G401.6 (cell line): ENCODE measurements at regions not wholly inside any gene's neighbourhood (a gene's known extent, or its start where the extent isn't known, plus 50 kb on each side); places are given as distances from the start of the nearest gene placed in this dataset.
"Not testable (repeated sequence)": the region's sequence is repeated elsewhere in the genome, so short reads cannot be mapped to it uniquely, and the experiment has no call there.

Experiments
- FAIRE-seq: peaks from 2 replicates; lab custom pipeline; 2012; peaks lifted over from hg19 to GRCh38; lab: Jason Lieb, UNC

DNA sequence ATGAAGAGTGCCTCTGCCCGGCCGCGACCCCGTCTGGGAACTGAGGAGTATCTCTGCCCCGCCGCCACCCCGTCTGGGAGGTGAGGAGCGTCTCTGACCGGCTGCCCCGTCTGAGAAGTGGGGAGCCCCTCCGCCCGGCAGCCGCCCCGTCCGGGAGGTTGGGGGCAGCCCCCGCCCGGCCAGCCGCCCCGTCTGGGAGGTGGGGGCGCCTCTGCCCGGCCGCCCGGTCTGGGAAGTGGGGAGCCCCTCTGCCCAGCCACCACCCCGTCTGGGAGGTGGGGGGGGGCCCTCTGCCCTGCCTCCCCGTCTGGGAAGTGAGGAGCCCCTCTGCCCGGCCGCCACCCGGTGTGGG, 1251.9 kb downstream of the BRINP3 start:
- FAIRE-seq: not testable (repeated sequence)

DNA sequence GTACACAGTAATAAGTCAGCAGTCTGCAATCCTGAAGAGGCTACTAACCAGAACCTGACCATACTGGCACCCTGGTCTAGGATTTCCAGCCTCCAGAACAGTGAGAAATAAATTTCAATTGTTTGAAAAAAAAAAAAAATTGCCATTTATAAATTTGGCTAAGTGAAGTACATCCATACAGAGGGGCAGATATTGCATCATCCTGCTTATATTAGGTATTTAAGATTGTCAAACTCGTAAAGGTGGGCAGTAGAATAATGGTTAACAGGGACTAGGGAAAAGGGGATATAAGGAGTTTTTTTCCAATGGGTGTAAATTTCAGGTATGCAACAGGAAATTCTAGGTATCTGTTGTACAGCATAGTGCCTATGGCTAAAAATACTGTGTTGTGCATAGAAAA, 1250.9 kb downstream of the BRINP3 start:
- FAIRE-seq: no peak

DNA sequence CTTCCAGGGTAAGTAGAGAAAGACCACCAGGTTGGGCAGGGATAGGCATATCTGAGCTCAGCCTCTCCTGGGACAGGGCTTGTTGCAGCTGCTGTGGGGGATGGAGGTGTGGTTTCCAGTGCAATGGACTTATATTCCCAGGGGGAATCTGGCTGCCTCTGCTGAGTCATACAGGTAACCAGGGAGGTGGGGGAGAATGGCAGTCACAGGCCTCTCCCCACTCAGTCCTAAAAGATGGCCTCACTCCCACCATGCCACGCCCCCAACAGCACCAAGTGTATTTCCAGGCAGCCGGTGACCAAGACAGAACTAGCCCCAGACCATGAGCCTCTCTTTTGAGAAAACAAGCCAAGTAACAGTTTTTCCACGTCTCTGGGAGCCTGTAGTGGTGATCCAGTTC, 1240.7 kb downstream of the BRINP3 start:
- no peak for FAIRE-seq

DNA sequence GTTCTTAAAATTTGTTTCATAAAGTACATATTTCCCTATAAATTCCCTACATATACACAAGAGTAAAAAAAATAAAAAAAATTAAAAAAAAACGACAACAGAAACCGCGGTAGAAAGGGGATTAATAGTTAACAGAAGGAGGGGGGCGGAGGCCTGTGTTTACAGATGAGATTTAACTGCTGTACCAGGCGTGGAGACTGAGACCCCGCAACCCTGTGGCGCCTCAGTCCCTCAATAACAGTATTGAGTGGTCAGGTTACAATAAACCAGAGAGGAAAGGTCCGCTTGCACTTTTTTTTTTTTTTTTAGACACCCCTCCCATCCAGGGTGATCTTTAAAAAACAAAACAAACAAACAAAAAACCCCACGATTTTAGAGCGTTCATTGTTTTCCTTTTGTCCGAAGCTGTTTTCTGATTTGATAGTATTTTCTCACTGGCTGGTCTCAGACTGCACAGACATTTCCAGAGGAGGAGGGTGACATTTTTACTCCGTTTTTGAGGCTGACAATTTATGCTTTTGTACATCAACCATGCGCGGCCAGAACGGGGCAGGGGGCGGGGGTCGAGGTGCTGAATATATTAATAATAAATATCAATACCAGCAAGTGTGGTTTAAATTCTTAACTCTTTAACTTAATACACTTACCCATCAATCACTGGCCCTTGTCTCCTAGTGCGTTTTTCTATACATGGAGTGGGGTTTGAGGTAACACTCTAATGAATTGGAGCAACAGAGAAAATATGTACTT, 1223.9 kb downstream of the BRINP3 start:
- no peak for FAIRE-seq

DNA sequence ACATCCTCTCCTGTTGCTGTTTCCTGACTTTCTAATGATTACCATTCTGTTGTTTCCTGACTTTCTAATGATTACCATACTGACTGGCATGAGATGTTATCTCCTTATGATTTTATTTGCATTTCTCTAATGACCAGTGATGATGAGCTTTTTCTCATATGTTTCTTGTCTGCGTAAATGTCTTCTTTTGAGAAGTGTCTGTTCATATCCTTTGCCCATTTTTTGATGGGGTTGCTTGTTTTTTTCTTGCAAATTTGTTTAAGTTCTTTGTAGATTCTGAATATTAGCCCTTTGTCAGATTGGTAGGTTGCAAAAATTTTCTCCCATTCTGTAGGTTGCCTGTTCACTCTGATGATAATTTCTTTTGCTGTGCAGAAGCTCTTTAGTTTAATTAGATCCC, 1216.5 kb downstream of the BRINP3 start:
- FAIRE-seq: not testable (repeated sequence)

DNA sequence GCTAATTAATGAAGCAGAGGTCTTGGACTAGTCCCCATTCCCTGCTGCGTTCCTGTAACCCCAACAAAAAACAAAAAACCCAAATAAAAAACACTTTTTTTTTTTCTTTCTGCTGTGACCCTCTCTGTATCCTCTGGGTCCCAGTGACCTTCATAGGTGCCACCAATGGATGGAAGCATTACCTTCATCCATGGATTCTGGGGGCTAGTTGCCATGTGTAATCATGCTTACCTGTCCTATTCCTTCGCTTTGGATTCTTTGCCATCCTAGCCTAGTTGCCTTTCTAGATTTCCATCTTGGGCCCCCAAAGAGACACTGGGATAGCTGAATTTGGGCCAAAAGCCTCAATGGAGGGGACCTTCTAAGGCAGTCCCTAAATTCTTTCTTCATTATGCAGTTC, 1208.7 kb downstream of the BRINP3 start:
- no peak for FAIRE-seq

DNA sequence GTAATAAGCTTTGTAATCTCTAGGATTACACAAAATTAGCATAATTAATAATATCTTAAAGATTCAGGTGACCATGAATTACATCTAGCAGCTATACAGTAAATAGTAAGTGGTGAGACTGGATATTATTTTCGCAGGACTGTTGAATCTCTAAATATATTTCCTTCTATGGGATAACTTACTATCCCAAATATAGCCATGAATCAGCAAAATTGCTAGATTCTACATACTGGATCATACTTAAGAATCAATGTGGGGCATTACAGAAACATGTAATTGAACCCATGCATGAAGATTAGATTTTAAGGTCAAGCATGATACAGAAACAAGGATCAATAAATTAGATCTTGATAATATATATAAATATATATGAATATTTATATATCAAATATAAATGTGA, 1203.4 kb downstream of the BRINP3 start:
- FAIRE-seq: no peak

DNA sequence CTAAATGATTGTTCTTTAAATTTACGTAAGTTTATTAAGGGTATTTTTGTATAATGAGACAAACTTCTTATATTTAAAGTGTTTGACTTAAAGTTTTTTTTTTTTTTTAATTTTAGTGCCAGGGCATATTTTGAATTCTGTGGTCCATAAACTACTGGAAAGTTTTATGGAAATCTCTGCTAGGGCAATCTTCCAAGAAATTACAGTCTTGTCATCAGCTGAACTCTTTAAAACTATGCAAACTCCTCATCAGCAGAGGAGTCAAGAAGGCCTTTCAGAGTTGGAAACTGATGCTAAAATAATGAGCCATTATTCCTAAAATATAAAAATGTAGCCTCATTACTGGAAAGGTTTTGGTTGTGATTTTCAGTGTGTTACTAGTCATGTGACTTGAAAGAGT, 1201.9 kb downstream of the BRINP3 start:
- FAIRE-seq: no peak

DNA sequence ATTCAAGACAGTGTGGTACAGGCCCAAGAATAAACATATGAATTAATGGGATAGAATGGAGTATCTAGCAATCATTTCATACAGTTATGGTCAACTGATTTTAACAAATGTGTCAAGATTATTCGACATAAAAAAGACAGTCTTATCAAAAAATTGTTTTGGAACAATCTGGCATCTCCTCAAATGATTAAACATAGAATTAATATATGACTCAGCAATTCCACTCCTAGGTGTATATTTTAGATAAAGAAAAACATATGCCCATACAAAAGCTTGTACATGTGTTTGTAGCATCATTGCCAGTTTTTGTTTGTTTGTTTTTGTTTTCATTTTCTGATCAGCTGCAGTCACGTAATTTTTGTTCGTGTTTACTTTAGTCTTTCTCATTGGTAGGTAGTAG, 1188.3 kb downstream of the BRINP3 start:
- no peak for FAIRE-seq

DNA sequence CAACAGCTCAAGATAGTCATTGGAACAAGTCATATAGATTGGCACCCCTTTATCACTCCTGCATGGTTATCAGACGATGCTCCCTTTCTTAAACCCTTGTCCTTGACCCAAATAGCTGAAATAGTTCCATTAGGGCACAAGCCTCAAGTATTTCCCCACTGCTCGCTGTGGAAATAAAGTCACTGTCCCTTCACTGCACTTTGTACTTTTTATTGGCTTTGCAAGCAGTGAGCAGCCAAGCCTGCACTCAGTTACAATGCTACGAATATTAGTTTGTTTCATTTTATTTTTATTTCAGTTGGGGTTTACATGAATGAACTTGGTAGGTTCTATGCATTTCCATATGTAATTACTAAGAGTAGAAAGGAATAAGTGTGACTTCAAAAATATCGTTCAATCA, 1176.4 kb downstream of the BRINP3 start:
- no peak for FAIRE-seq

DNA sequence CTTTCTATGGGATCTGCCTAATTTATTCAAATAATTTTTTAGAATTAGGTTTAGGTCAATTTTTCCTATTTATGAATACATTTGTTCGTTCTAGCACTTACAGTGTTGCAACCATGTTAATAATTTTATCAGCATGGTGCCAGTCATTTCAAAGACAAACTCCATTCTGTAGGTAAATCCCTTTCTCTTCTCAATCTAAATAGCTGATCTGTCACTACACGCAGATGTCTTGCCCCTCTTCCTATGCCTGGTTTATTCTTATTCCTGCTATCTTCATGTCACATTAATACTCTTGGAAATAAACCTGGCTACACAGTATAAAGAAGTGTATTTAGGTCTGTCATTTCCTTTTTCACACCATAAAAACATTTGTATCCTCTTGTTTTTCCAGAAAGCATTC, 1172.4 kb downstream of the BRINP3 start:
- FAIRE-seq: no peak

DNA sequence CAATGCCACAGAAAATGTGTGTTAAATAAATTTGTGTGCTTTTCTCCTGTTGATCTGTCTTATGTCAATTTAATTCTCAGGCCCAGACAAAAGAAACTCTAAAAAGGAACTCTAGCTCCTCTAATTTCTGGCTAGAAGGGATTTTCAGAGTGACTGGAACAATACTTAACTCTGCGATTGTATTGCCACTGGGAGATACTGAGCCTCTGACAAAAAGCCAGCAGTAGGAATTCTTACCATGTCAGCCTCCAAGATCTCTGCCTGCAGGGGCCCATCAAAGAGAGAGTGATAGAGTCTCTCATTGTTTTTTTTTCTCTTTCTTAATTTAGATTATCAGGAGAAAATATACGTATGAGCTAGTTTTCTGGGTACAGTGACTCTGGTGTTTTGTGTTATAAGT, 1165.7 kb downstream of the BRINP3 start:
- FAIRE-seq: no peak

DNA sequence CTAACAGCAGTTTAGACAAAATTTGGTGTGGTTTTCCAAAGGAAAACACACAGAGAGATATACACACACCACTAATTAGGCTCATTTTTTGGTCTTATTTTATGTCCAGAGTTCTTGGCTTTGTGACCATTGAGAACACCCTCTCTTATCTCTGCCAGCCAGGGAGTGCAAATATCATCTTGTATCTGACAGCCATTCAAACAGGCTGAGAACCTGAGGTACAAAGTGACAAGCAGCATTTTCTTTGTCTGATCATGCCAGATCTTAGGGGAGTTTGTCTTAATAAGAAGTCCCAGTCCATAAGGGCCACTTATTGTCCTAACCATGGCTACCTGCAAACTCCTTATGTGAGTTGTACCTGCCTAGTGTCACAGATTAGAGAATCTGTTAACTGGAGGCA, 1165.2 kb downstream of the BRINP3 start:
- no peak for FAIRE-seq

DNA sequence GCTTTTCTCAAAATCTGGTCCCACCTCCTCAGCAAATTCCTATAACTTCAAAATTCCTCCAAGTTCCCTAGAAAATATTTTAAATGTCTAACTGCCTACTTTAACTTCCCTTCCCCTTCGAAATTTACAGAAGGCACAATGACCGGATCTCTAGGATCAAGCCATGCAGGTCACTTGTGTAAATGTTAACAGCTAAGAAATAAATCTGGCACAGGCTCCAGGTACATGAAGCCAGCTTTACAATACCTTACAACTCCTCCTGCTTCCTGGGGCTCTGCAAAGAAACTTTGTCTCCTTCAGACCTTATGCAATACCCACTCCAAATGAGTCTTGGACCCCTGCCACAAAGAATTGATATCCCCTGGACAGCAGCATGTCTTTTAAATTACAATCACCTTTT, 1164.2 kb downstream of the BRINP3 start:
- no peak for FAIRE-seq

DNA sequence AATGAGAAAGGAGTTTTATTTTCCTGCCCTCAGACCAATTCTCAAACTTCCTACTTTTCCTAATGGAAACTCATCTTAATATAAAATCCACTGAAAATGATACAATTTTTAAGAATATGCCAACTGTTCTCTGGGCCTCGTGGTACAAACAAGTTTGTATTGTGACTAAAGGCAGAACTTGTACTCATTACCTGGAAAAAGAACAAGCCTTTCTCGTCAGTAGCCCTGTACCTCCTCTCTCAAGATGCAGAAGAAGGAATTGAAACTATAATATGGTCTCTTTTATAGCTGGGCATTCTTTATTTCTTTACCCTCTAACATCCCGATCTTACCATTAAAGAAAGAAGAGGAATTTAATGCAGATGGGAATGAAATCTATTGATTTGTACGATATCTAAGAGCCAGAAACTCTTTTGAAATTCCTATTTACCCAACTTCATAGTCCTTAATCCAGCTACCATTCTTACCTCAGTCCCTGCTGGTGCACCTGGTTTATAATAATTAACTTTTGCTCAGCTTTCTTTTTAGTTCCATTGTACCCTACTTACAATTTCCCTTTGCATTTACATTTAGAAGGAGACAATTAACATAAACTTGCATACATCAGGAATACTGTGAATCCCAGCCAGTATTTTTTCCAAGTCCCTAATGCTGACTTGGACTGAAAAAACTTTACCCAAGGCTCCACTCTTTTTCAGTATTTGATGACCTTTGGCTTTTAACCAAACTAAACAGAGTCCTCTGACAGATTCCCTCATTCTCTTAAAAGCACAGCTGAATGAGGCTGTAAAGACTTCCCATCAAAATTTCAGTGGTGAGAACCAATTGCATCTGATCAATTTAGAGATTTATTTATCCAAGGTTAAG, 1162.4 kb downstream of the BRINP3 start:
- FAIRE-seq: no peak

DNA sequence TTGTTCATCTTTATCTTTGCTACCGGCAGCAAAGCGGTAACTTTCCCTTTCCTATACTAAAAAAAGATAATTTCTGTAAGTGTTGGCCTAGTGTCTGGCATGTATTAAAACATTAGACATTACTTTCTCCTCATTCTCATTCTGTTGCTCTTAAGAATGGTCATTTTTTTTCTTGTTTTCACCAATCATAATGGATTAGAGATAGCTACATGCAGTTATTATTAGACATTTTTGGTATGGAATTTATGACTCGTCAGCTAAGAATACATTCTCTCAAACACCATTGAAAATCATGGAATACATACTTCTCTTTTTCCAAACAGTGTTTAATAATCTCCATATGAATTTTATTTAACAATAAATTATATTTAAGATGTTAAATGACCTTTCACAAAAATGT, 1154.6 kb downstream of the BRINP3 start:
- FAIRE-seq: peak; percentile 76

DNA sequence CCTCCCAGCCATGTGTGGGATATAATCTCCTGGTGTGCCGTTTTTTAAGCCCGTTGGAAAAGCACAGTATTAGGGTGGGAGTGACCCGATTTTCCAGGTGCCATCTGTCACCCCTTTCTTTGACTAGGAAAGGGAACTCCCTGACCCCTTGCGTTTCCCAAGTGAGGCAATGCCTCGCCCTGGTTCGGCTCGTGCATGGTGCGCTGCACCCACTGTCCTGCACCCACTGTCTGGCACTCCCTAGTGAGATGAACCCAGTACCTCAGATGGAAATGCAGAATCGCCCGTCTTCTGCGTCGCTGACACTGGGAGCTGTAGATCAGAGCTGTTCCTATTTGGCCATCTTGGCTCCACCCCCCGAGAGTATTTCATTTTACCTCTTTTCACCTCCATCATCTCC, 1146.6 kb downstream of the BRINP3 start:
- not testable (repeated sequence) for FAIRE-seq

DNA sequence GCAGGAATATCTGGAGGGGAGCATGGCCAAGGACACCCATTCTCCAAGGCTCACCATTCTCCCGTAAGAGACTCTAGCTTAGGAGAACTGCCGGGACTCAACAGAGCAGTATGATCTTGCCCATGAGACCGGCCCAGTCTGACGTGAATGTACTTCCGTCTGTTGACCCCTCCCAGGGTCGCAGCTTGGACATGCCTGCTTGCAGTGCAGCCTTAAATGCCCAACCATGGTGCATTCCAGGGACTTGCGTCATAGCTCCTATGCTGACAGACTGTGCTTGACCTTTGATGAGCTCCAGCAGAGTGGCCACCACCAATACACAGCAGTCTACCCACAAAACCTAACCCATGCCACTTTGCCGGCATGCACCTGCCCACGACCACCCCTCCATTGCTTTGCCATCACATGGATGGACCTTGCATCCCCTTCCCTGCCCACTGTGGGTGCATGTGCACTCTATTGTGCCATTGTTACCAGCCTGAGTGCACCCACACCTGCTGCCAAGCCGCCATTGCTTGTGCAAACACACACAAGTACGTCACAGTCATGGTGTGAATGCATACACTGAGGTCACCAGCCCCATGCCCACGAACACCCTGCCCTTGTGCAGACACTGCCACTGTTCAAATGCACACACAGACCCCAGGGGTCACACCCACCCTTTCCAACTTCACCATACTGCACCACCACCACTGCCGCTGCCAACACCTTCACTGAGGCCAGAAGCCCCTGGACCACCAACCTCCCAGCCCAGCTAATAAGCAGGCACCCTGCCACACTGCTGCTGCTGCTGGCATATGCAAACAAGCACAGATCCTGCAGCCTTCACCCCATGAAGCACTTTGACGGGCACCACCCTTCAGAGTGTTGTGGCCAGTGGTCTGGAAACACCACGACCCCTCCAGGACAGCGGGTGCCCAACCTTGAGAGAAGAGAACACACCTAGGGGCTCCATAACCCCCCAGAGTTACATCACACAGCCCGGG, 1141.3 kb downstream of the BRINP3 start:
- FAIRE-seq: no peak

DNA sequence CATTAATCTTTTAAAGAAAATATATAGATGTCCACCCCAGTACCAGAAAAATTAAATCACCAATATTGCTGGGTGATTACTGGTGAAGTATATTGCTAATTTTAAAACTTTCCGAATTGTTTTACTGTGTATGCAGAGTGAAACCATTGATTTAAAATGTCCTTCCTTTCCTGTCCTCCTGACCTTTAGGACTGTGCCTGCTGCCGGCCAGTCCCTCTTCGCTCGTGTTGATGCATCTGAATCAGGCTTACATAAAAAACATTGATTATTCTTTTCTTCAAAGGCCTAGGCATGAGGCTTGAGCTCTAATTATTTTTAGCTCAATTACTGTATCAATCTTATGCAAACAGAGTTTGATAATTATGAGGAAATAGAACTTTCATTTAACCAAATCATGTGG, 1128.1 kb downstream of the BRINP3 start:
- no peak for FAIRE-seq

DNA sequence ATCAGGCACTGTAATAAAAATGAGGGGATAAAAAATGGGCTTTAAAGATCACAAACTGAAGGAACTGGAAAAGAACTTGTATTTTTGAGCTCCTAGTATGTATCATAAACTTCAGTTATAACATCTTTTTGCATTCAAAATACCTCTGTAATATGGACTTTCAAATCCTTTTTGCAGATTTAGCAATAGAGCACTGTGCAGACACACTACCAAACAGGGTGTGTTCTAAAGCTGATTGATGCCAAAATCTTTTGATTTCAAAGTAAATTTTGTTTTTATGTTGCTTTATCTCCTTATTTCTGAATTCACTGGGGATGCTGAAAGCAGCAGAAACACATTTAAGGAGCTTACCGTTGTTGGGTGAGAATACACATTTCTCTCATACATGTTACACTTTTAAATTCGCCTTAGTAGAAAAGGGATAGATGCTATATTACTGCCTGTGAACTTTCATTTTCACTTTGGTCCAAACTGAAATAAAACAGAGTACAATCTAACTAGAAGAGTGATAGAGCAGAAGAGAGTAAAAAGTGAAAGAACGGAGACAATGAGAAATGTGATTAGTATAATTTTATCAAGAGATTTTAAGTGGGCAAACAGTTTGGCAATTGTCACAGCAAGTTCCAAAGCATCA, 1126.6 kb downstream of the BRINP3 start:
- no peak for FAIRE-seq

DNA sequence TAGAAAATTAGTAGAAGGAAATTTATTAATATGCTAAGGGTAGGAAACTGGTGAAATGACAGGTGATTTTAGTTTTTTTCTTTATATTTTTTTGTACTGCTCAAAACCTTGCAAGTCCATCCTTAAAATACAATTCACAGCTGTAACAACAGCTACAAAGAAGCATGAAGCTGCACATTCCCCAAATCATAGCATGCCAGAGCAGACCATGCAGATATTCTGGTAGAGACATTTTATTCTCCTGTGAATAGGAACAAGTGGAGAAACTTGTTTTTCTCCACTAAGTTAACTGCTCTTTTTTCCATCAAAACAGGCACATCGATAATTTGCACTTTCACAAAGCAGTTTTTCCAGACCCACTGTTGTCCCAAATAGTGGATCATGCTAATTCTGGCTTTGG, 1125.7 kb downstream of the BRINP3 start:
- no peak for FAIRE-seq

DNA sequence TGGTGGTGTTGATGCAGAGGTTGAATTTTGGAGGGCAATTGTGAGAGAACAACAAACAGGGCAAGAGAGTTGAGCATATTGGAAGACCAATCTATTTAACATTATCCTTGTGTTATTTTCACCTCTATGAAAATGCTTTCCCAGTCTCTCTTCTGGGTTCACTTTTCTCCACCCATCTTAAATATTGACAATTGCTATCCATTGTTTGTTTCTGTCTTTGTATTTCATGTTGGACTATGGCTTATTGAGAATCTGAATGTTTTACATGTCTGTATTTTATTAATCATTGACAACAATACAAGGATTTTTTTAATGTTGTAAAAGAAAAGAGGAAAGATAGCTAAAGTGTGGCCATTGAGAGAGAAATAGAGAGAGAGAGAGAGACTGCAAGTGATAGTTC, 1121.5 kb downstream of the BRINP3 start:
- no peak for FAIRE-seq
